ENCODE measurements at regions not wholly inside any gene's neighbourhood (a gene's known extent, or its start where the extent isn't known, plus 50 kb on each side); places are given as distances from the start of the nearest gene placed in this dataset.

- DNase-seq: no peak
These were observed 522.6 kb downstream of the BNC2 start for GRCh38 chr9:16347886-16348285.

GRCh38 chr9:16348531-16348930 is 521.9 kb downstream of the BNC2 start:
- no peak for DNase-seq

GRCh38 chr9:16352251-16352650 is 518.2 kb downstream of the BNC2 start:
- no peak for DNase-seq

- no peak for DNase-seq
These were observed 517.6 kb downstream of the BNC2 start for GRCh38 chr9:16352791-16353401.

- no peak for DNase-seq
These were observed 514.2 kb downstream of the BNC2 start for GRCh38 chr9:16356196-16356765.

- no peak for DNase-seq
These were observed 512.6 kb downstream of the BNC2 start for GRCh38 chr9:16357828-16358227.

GRCh38 chr9:16358751-16359150 is 511.7 kb downstream of the BNC2 start:
- DNase-seq: no peak

Measured in NCI-H1436 (cell line).